AG09309 (cell line): ENCODE measurements at regions not wholly inside any gene's neighbourhood (a gene's known extent, or its start where the extent isn't known, plus 50 kb on each side); places are given as distances from the start of the nearest gene placed in this dataset.
A peak's percentile ranks its signal among the peaks of the same experiment; 100 is the strongest.

ENCODE experiments used
- DNase-seq: peaks from one replicate; pipeline ENCODE4 v3.0.0-alpha.2; 2010; ENCODE audit warnings: low read depth
- H3K4me3 ChIP-seq: 2 replicates; pipeline ENCODE4 v1.5.1; 2011; ENCODE audit warnings: mild to moderate bottlenecking, low read depth, low read length, moderate library complexity; ENCODE audit not compliant: control insufficient read depth
- TF ChIP-seq, protein P1 (sequence below): IDR thresholded peaks from 2 replicates; pipeline ENCODE4 v1.5.1; 2011; ENCODE audit warnings: mild to moderate bottlenecking, low read depth, low read length, inconsistent platforms; ENCODE audit not compliant: insufficient read depth, control insufficient read depth; ENCODE audit errors: missing control alignments

DNA sequence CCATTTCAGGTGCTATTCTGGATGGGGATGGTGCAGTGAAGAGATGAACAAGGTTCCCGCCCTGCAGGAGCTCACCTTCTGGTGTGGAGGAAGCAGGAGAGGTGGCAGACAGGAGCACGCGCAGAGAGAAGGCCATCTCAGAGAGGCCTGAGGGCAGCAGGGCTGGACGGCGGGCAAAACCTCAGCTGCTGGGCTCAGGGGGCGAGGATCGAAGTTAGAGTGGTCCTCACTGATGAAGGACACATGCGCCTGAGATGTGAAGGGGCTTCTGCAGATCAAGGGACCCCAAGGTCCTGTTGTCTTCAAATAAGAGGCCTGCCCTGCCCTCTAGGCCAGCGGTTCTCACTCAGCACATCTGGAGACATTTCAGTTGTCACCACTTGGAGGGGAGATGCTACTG is 198.4 kb upstream of the PMEPA1 start:
- DNase-seq: no peak
- H3K4me3 ChIP-seq: no peak overlapping the region
- TF ChIP-seq, protein P1, sequence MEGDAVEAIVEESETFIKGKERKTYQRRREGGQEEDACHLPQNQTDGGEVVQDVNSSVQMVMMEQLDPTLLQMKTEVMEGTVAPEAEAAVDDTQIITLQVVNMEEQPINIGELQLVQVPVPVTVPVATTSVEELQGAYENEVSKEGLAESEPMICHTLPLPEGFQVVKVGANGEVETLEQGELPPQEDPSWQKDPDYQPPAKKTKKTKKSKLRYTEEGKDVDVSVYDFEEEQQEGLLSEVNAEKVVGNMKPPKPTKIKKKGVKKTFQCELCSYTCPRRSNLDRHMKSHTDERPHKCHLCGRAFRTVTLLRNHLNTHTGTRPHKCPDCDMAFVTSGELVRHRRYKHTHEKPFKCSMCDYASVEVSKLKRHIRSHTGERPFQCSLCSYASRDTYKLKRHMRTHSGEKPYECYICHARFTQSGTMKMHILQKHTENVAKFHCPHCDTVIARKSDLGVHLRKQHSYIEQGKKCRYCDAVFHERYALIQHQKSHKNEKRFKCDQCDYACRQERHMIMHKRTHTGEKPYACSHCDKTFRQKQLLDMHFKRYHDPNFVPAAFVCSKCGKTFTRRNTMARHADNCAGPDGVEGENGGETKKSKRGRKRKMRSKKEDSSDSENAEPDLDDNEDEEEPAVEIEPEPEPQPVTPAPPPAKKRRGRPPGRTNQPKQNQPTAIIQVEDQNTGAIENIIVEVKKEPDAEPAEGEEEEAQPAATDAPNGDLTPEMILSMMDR: no peak

DNA sequence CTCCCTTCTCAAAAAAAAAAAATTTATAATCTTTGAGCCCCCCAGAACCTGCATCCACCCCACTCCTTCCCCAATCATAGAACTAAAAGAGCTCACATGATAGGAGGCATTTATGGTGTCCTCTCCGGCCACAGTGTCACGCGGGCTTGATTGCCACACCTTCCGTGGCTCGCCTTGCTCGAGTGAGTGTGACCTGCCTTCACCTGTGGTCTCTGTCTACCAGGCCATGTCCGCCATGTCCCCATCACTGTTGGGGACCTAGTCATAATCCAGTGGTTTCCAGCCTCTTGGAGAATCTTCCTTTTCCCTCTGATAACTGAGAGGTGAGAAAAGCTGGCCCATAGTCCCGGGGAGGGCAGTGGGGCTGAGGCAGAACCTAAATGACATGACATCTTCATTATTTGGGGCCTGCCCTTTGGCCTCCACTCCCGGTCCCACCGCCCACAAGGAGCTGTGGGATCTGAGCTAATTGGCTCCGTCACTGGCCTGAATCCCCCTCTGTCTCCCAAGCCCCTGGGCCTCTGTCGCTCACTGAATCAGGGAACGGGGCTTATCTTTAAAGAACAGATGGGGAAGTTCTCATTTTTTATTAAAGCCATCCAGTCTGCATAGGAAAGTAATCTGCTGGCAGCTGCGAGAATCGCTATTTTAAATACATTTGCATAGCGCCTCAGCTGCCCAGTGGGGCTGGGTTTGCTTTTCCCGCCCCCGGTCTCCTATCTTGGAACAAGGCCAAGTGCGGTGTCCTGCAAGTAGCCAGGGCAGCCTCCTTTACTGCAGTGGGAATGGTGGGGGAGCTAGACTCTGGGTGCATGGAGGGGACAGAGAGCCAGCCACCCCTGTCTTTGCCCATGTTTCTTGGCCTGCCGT is 197.6 kb upstream of the PMEPA1 start:
- H3K4me3 ChIP-seq: no peak overlapping the region
- TF ChIP-seq, protein P1: no peak
- no peak for DNase-seq

DNA sequence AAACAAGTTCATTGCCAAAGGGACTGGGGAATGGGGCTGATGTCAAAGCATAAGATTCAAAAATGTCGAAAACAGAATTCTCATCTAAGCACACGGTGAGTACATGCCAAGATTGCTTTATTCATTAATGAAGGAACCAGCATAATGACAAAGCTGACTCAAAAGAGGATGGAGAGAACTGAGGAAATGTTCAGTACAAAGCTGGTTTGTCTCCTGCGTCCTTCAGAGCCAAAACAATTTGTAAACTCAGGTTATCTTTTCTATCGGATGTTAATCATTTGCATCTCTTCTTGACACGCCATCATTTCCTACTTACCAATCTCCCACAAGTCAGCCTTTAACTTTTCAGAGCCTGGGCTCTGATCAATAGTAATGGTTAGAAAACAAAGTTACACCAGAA is 195.6 kb upstream of the PMEPA1 start:
- TF ChIP-seq, protein P1: no peak
- H3K4me3 ChIP-seq: no peak overlapping the region
- no peak for DNase-seq

DNA sequence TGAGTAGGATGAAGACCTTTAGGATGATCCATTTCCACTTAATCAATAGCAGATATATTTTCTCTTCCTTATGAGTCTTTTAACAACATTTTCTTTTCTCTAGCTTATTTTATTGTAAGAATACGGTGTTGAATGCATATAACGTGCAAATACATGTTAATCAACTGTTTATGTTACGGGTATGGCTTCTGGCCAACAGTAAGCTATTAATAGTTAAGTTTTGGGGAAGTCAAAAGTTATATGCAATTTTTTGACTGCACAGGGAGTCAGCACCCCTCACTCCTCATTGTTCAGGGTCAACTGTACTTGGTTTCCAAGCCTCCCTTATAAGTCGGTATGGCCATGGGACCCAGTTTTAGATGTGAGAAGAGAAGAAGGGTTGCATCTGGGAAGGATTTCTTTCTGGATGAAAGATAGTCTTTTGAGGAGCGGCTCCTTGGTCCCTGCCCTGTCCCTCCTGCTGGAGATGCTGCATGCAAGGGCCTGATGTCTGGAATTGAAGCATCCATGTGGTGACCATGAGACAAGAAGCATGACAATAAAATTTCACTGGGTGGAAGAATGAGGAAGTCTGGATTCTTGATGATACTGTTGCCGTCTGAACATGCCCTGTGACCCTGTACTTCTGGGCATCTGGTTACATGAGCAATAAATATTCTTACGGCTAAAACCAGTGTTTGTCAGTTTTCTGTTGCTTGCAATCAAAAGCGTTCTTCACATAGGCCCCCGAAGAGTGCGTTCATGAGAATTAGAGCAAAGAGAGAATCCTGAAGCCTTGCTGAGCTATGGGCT is 194.7 kb upstream of the PMEPA1 start:
- TF ChIP-seq, protein P1: no peak
- no peak for DNase-seq

DNA sequence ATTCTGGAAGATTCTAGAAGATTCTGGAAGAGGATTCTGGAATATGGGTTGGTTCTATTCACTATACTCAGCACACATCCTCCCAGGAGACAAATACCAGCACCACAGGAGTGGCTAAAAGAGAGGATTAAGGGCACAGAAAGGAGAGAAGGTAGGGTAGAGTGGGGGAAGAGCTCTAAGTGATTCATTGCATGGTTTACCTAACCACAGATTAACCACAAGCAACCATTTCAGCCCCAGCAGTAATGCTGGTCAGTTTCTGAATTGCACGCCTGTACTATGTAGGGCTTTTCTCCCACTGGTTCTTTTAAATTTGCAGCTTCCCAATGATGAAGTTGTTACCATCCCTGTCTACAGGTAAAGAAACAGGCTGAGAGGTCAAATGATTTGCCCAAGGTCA is 192.7 kb upstream of the PMEPA1 start:
- H3K4me3 ChIP-seq: no peak overlapping the region
- peak; percentile 61 for DNase-seq
- TF ChIP-seq, protein P1: peak; percentile 42

More for the DNA sequence above, 194.7 kb upstream of the PMEPA1 start:
- H3K4me3 ChIP-seq: no peak overlapping the region

DNA sequence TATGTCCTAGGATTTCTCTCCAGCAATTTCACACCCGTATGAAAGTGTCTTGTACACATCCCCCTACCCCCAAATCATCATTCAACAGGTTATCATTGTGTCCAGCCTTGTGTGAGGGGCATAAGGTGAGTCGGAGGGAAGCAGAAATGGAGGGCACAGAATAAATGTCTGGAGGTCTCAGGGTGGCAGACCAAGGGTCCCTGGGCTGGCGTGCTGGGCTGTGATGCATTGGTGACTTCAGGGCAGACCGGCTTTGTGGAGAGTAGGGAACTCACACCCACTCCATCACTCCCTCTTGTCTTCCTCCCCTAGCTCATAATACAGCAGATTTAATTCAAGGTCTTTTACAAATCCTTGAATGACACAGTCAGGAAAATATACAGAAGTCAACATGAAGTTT is 191.7 kb upstream of the PMEPA1 start:
- H3K4me3 ChIP-seq: no peak overlapping the region
- no peak for DNase-seq
- TF ChIP-seq, protein P1: no peak
